ENCODE measurements at regions not wholly inside any gene's neighbourhood (a gene's known extent, or its start where the extent isn't known, plus 50 kb on each side); places are given as distances from the start of the nearest gene placed in this dataset.

- DNase-seq (ENCODE audit: low read depth, low spot score), result no peak
- ATAC-seq, result no peak
- Histone ChIP-seq H3K9me3 (ENCODE audit: control insufficient read depth in 1 of 2, insufficient read depth in 1 of 2, low read depth in 1 of 2, low read length in 2 of 2) (peaks cover 0 to 9% of the 10 kb centered on the region in 2 experiments; a peak in 1 of 4 replicates), H3K27ac (ENCODE audit: low read depth, low read length) (no peak overlapping the region), H3K27me3 (ENCODE audit: insufficient read depth, low read length) (no peaks in the 10 kb centered on the region), H3K4me2 (ENCODE audit: low read length) (no peak overlapping the region), H2AFZ (ENCODE audit: low read depth, low read length, poor library complexity, severe bottlenecking) (no peak overlapping the region), H3K79me2 (ENCODE audit: insufficient read depth, low read length) (no peaks in the 10 kb centered on the region), H3K4me1 (ENCODE audit: control insufficient read depth in 1 of 2, insufficient read depth in 2 of 2, low read length in 2 of 2) (no peaks in the 10 kb centered on the region), H3K9me2 (ENCODE audit: insufficient read depth) (no peaks in the 10 kb centered on the region), H4K20me1 (ENCODE audit: insufficient read depth) (no peaks in the 10 kb centered on the region), H3K4me3 (replicated peaks in 1 of 2; ENCODE audit: low read depth in 1 of 2, low read length in 2 of 2) (no peak overlapping the region), H3K36me3 (ENCODE audit: control insufficient read depth in 1 of 2, insufficient read depth in 2 of 2, low read length in 2 of 2) (no peaks in the 10 kb centered on the region), H3K9ac (ENCODE audit: low read length) (no peak overlapping the region)
- no peak for TF ChIP-seq YY1 (IDR thresholded peaks at IDR 0.05; ENCODE audit: extremely low read depth, insufficient replicate concordance, low read depth, low read length)
- TF ChIP-seq, protein P1, sequence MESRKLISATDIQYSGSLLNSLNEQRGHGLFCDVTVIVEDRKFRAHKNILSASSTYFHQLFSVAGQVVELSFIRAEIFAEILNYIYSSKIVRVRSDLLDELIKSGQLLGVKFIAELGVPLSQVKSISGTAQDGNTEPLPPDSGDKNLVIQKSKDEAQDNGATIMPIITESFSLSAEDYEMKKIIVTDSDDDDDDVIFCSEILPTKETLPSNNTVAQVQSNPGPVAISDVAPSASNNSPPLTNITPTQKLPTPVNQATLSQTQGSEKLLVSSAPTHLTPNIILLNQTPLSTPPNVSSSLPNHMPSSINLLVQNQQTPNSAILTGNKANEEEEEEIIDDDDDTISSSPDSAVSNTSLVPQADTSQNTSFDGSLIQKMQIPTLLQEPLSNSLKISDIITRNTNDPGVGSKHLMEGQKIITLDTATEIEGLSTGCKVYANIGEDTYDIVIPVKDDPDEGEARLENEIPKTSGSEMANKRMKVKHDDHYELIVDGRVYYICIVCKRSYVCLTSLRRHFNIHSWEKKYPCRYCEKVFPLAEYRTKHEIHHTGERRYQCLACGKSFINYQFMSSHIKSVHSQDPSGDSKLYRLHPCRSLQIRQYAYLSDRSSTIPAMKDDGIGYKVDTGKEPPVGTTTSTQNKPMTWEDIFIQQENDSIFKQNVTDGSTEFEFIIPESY (IDR thresholded peaks at IDR 0.05; ENCODE audit: extremely low read depth, insufficient replicate concordance, low read length), result no peak
- TF ChIP-seq MAX (IDR thresholded peaks at IDR 0.05), result no peak
- TF ChIP-seq, protein P2, sequence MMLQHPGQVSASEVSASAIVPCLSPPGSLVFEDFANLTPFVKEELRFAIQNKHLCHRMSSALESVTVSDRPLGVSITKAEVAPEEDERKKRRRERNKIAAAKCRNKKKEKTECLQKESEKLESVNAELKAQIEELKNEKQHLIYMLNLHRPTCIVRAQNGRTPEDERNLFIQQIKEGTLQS (IDR thresholded peaks at IDR 0.05), result no peak
- TF ChIP-seq CEBPB (IDR thresholded peaks at IDR 0.05; ENCODE audit: low read depth), result no peak
- TF ChIP-seq EZH2phosphoT487 (IDR thresholded peaks at IDR 0.05; ENCODE audit: borderline replicate concordance), result no peak
- no peak for TF ChIP-seq ZFX (IDR thresholded peaks at IDR 0.05)
- no peak for TF ChIP-seq EGR1 (IDR thresholded peaks at IDR 0.05; ENCODE audit: low read depth)
- TF ChIP-seq FOSL1 (IDR thresholded peaks at IDR 0.05; ENCODE audit: low read depth), result no peak
- TF ChIP-seq TCF7L2 (IDR thresholded peaks at IDR 0.05; ENCODE audit: borderline replicate concordance, extremely low read depth, insufficient read depth, insufficient read length), result no peak
- TF ChIP-seq ZNF274 (IDR thresholded peaks at IDR 0.05; ENCODE audit: low read depth, low read length), result no peak
- BruUV-seq (replicated peaks), result no TSS peak
- intact Hi-C loops (cut with micrococcal nuclease), result no loop called here
- RAD21 ChIA-PET (ENCODE audit: low non-redundant PET in 1 of 2, low total read pairs in 2 of 2, uncharacterized antibody in 2 of 2, unreplicated experiment in 2 of 2), result no interaction called here
- CTCF ChIA-PET, result no interaction called here
- POLR2A ChIA-PET, result no interaction called here
Observed at GRCh38 chr3:22724420-22724819, 478.7 kb upstream of the UBE2E2 start.
